Duodenal mucosa (tissue), 2 donors: ENCODE measurements at regions not wholly inside any gene's neighbourhood (a gene's known extent, or its start where the extent isn't known, plus 50 kb on each side); places are given as distances from the start of the nearest gene placed in this dataset.

Experiments used
- H3K27ac ChIP-seq: one replicate; pipeline ENCODE4 v1.7.0; 2013; ENCODE audit warnings: low read depth, low read length
- H3K27me3 ChIP-seq, 2 donors: one replicate each; pipeline ENCODE4 v1.7.0; 2013; ENCODE audit warnings: low read length in 2 of 2, control low read depth in 1 of 2; ENCODE audit not compliant: insufficient read depth in 2 of 2, control insufficient read depth in 1 of 2
- H3K36me3 ChIP-seq, 2 donors: one replicate each; pipeline ENCODE4 v1.7.0; 2013; ENCODE audit warnings: low read length in 2 of 2, control low read depth in 1 of 2; ENCODE audit not compliant: insufficient read depth in 2 of 2, control insufficient read depth in 1 of 2
- H3K4me1 ChIP-seq, 2 donors: one replicate each; pipeline ENCODE4 v1.7.0; 2013; ENCODE audit warnings: low read length in 2 of 2, control low read depth in 1 of 2; ENCODE audit not compliant: insufficient read depth in 2 of 2, control insufficient read depth in 1 of 2
- H3K4me3 ChIP-seq, 2 donors: one replicate each; pipeline ENCODE4 v1.7.0; 2013; ENCODE audit warnings: low read length in 2 of 2, low read depth in 1 of 2
- H3K9ac ChIP-seq, 2 donors: one replicate each; pipeline ENCODE4 v1.7.0; 2013; ENCODE audit warnings: low read length in 2 of 2, low read depth in 1 of 2
- H3K9me3 ChIP-seq, 2 donors: one replicate each; pipeline ENCODE4 v1.7.0; 2013; ENCODE audit warnings: low read length in 2 of 2, control low read depth in 1 of 2; ENCODE audit not compliant: control insufficient read depth in 1 of 2

DNA sequence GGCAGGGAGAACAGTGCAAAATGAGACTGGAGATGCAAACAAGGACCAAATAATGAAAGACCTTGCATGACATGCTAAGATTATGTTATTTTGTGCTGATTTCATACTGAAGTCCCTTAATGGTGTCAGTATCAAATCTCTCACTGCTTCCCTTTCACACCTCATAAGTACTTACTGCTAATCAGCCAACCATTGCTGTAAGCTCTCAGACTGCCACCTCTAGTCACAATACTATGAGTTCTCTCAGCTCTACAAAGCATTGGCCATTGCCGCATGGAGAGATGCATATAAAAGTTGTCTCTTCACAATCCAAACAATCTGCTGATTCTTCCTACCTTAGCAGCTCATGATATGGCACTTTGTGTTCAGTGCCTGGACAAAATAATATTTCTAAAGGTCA lies 375.4 kb downstream of the LTN1 start:
- no peaks in the 10 kb centered on the region for H3K4me1 ChIP-seq
- H3K4me3 ChIP-seq = no peak overlapping the region
- H3K9me3 ChIP-seq = no peaks in the 10 kb centered on the region
- no peak overlapping the region for H3K27ac ChIP-seq
- H3K9ac ChIP-seq = no peak overlapping the region
- H3K36me3 ChIP-seq = no peaks in the 10 kb centered on the region
- H3K27me3 ChIP-seq = no peaks in the 10 kb centered on the region

DNA sequence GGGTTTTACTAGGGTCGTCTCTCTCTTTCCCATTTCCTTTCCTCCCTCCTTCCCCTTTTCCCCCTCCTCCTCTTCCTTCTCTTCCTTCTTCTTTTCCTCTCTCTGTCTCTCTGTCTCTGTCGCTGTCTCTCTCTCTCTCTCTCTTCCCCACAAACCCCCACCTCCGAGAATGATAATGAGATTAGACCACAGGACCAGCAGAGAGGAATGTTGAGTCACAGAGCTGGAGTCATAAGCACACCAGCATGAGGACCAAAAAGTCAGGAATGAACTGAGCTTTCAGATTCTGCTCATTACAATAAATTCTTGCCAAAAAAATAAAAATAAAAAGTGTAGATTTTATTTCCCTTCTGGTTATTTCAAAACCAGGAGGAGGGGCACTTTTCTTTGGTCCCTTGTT lies 377.4 kb downstream of the LTN1 start:
- H3K27ac ChIP-seq = no peak overlapping the region
- H3K4me3 ChIP-seq = no peak overlapping the region
- H3K4me1 ChIP-seq = no peaks in the 10 kb centered on the region
- no peaks in the 10 kb centered on the region for H3K9me3 ChIP-seq
- no peak overlapping the region for H3K9ac ChIP-seq
- no peaks in the 10 kb centered on the region for H3K36me3 ChIP-seq
- no peaks in the 10 kb centered on the region for H3K27me3 ChIP-seq

DNA sequence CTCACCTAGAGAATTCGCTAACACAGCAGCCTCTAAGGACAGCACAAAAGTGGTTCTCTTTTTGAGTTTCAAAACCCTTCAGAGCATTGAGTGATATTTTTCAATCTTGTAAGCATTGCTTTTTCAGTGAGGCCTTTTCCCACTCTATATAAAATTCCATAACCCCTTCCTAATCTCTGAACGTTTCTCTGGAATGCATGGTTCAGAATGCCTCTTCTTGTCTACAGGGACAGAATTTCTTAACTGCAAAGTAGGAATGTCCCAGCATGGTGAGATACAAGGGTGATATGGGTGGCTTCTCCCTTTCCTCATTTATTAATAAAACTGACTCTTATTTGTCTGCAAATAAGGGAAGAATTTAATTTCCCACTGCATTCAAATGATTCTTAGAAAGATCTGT lies 377.9 kb downstream of the LTN1 start:
- Histone ChIP-seq H3K9me3 (no peaks in the 10 kb centered on the region), H3K4me1 (no peaks in the 10 kb centered on the region), H3K9ac (no peak overlapping the region), H3K36me3 (no peaks in the 10 kb centered on the region), H3K27ac (no peak overlapping the region), H3K27me3 (no peaks in the 10 kb centered on the region), H3K4me3 (no peak overlapping the region)

DNA sequence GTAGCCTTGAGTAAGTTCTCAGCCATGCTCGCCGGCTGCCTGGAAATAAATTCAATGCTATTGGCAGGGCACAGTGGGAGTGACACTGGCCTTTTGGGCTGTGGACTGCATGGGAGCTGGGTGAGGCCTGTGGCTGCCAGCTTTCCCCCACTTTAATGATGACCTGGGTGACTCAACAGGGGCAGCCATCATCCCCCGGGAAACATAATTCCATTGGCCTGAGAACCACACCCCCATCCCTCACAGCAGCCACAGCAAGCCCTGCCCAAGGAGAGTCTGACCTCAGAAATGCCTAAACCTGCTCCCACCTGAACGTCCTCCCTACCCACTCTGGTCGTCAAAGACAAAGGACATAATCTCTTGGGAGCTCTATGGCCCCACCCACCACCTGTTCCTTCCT lies 384.0 kb downstream of the LTN1 start:
- Histone ChIP-seq H3K4me1 (no peaks in the 10 kb centered on the region), H3K36me3 (no peaks in the 10 kb centered on the region), H3K27me3 (no peaks in the 10 kb centered on the region), H3K27ac (no peak overlapping the region), H3K9me3 (no peaks in the 10 kb centered on the region), H3K9ac (no peak overlapping the region), H3K4me3 (no peak overlapping the region)

DNA sequence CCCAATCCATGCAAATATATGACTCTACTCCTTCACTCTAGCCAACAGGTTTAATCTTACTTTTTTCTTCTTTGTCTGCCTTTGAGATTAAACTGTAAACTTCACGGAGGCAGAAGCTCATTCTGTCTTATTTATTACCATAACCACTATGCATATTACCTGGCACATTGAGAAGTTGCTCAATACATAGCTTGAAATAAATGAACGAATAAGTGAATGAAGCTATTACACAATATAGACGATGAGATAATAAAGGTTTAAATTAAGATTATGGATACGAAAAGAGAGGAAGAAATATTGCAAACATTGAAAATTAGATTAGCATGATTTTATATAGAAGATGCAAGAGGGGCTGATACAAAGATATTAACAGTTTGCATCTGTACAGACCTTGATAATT lies 385.1 kb downstream of the LTN1 start:
- H3K4me3 ChIP-seq = no peak overlapping the region
- no peaks in the 10 kb centered on the region for H3K4me1 ChIP-seq
- H3K9me3 ChIP-seq = no peaks in the 10 kb centered on the region
- no peaks in the 10 kb centered on the region for H3K27me3 ChIP-seq
- H3K9ac ChIP-seq = no peak overlapping the region
- H3K36me3 ChIP-seq = no peaks in the 10 kb centered on the region
- no peak overlapping the region for H3K27ac ChIP-seq

DNA sequence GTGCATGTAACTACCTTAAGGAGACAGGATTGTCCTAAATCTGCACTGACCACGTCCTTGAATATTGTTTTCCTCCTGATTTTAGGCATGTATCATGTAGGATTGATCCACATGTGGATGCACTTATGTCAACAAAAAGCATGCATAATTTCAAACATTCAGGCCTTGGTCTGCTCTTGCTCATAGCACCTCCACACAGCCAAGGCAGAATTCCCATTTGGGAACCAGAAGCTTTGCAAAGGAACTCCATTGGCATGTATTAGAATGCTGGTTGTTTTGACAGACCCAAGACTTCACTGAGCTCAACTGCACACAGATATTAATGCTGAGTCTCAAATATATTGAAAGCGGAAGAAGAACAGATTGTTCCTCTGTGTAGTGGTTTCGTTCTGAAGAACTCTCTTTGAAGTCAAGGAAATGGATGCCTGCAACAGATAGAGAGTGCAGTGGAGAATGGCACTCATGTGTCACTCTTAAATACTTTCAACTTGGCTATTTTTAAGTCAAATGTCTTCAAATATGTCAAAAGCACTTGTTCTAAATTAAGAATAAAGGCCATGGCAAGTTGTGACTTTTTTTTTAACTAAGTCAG lies 387.6 kb downstream of the LTN1 start:
- no peak overlapping the region for H3K4me3 ChIP-seq
- H3K36me3 ChIP-seq = no peaks in the 10 kb centered on the region
- no peak overlapping the region for H3K27ac ChIP-seq
- H3K27me3 ChIP-seq = no peaks in the 10 kb centered on the region
- no peaks in the 10 kb centered on the region for H3K4me1 ChIP-seq
- no peak overlapping the region for H3K9ac ChIP-seq
- peaks cover under 1 to 4% of the 10 kb centered on the region in 2 donors for H3K9me3 ChIP-seq

DNA sequence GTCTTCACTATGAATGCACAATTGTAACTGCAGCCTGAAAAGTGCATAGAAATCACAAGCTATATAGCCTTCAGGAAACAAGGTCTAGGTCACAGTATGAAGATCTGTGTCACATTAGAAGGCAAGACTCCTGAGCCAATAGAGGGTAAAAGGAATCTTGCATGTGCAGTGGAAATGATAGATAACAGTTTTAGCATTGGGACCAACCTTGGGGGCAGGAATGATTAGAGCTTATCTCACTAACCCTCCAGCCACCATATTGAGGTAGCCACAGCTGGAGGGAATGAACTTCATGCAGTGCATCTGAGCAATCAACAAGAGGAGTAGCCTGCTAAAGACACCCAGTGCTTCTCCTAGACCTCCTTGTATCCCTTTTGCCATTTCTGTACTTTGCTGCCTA lies 390.1 kb downstream of the LTN1 start:
- Histone ChIP-seq H3K9ac (no peak overlapping the region), H3K4me3 (no peak overlapping the region), H3K27ac (no peak overlapping the region), H3K9me3 (peaks cover 4% of the 10 kb centered on the region in 2 donors), H3K4me1 (no peaks in the 10 kb centered on the region), H3K27me3 (no peaks in the 10 kb centered on the region), H3K36me3 (no peaks in the 10 kb centered on the region)

DNA sequence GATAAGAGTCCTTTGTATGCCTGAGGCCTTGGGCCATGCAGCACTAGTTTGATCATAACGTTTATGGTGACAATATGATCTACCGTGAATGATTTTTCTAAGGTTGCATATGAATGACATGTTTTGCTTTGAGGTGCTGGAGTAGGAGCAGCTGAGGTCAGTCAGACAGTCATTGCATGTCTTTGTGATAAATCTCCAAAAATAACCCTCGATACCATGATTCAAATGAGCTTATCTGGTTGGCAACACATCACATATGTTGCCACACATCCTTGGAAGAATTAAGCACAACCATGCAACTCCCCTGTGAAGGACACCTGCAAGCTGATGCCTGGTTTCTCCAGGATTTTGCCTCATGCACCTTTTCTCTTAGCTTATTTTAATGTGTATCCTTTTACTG lies 394.5 kb downstream of the LTN1 start:
- Histone ChIP-seq H3K4me1 (no peaks in the 10 kb centered on the region), H3K27ac (no peak overlapping the region), H3K27me3 (no peaks in the 10 kb centered on the region), H3K9ac (no peak overlapping the region), H3K36me3 (no peaks in the 10 kb centered on the region), H3K9me3 (peaks cover 4% of the 10 kb centered on the region in 2 donors), H3K4me3 (no peak overlapping the region)

DNA sequence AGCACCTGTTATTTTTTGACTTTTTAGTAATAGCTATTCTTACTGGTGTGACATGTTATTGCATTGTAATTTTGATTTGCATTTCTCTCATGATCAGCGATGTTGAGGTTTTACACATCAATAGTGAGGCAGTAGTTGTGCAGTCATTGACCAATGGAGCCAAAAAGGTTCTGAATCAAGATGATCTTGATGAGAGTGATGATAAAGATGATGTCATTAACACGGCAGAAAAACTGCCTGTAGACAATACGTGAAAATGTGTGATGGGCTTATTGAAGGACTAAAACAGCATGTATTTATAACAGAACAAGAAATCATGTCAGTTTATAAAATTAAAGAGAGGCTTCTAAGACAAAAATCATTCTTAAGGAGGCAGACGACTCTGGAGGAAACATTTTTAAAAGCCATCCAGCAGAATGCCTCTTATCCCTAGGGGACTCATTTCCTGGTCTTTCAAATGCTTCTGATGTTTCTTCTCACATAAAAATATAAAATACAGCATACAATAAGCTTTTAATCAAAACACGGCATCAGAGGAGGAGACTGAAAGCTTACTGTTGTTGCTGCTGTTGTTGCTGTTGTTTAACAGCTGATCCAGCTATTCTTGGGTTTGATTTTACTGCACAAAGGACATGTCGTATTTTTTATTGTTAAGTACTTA lies 400.3 kb downstream of the LTN1 start:
- Histone ChIP-seq H3K27ac (no peak overlapping the region), H3K4me1 (no peaks in the 10 kb centered on the region), H3K4me3 (no peak overlapping the region), H3K36me3 (no peaks in the 10 kb centered on the region), H3K9me3 (no peaks in the 10 kb centered on the region), H3K9ac (no peak overlapping the region), H3K27me3 (no peaks in the 10 kb centered on the region)

DNA sequence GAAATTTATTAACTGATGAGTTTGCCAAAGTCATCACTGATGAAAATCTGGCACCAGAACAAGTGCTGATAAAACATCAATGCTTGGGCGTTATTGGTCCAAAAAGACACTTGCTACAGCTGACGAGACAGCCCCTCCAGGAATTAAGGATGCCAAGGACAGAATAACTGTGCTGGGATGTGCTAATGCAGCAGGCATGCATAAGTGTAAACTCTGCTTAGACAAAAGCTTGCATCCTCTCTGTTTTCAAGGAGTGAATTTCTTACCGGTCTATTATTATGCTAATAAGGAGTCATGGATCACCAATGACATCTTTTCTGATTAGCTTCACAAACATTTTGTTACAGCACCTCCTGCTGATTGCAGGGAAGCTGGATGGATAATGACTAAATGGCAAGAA lies 402.0 kb downstream of the LTN1 start:
- no peak overlapping the region for H3K27ac ChIP-seq
- H3K4me1 ChIP-seq = no peaks in the 10 kb centered on the region
- H3K27me3 ChIP-seq = no peaks in the 10 kb centered on the region
- no peaks in the 10 kb centered on the region for H3K36me3 ChIP-seq
- H3K9ac ChIP-seq = no peak overlapping the region
- H3K9me3 ChIP-seq = no peaks in the 10 kb centered on the region
- no peak overlapping the region for H3K4me3 ChIP-seq
